ENCODE measurements at regions not wholly inside any gene's neighbourhood (a gene's known extent, or its start where the extent isn't known, plus 50 kb on each side); places are given as distances from the start of the nearest gene placed in this dataset.
"Not testable (repeated sequence)": the region's sequence is repeated elsewhere in the genome, so short reads cannot be mapped to it uniquely, and the experiment has no call there.

DNA sequence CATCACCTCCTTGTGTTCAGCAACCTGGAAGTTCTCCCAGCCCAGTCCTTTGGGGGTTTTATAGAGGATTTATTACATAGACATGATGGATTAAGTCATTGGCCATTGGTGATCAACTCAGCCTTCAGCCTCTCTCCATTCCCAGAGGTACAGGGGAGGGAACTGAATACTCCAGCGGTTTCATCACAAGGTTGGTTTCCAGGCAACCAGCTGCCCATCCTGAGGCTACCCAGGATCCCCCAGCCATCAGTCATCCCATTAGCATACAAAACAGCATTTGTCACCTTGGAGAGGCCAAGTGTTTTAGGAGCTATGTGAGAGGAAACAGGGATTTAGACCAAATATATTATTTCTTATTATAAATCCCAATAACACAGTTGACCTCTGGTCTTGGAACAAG, 584.8 kb upstream of the NRP1 start:
- no peak overlapping the region for H3K4me3 ChIP-seq (ENCODE audit: low read length)
- no peak for DNase-seq (ENCODE audit: low read depth)
- TF ChIP-seq, protein P1, sequence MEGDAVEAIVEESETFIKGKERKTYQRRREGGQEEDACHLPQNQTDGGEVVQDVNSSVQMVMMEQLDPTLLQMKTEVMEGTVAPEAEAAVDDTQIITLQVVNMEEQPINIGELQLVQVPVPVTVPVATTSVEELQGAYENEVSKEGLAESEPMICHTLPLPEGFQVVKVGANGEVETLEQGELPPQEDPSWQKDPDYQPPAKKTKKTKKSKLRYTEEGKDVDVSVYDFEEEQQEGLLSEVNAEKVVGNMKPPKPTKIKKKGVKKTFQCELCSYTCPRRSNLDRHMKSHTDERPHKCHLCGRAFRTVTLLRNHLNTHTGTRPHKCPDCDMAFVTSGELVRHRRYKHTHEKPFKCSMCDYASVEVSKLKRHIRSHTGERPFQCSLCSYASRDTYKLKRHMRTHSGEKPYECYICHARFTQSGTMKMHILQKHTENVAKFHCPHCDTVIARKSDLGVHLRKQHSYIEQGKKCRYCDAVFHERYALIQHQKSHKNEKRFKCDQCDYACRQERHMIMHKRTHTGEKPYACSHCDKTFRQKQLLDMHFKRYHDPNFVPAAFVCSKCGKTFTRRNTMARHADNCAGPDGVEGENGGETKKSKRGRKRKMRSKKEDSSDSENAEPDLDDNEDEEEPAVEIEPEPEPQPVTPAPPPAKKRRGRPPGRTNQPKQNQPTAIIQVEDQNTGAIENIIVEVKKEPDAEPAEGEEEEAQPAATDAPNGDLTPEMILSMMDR (conservative IDR thresholded peaks at IDR 0.05; ENCODE audit: low read length): no peak

DNA sequence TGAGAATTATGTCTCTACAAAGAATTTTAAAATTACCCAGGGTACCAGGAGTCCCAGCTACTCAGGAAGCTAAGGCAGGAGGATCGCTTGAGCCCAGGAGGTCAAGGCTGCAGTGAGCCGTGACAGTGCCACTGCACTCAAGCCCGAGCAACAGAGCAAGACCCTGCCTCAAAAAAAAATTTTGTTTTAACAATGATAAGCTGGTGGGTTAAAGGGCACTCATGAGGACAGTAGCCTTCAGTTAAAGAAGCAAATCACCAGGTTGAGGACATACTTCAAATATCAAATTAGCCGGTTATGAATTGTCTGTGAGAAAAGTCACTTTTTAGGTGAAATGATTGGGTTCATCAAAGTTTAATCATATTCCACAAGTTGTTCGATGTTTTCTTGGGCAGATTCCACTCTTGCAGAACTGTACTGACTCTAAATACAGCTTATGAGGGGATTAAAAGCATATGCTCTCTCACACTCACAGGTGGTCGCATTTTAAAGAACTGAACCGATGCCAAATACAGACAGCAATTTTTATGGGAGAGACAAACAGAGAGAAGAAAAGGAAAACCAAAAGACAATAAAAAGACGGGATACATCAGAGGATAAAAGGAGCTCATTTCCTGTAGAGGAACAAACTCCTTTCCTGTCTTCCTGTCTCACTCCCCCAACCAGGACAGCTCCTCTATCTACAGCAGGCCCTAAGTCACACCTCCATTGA, 582.8 kb upstream of the NRP1 start:
- no peak for DNase-seq (ENCODE audit: low read depth)
- no peak overlapping the region for H3K4me3 ChIP-seq (ENCODE audit: low read length)
- TF ChIP-seq, protein P1 (conservative IDR thresholded peaks at IDR 0.05; ENCODE audit: low read length): no peak

DNA sequence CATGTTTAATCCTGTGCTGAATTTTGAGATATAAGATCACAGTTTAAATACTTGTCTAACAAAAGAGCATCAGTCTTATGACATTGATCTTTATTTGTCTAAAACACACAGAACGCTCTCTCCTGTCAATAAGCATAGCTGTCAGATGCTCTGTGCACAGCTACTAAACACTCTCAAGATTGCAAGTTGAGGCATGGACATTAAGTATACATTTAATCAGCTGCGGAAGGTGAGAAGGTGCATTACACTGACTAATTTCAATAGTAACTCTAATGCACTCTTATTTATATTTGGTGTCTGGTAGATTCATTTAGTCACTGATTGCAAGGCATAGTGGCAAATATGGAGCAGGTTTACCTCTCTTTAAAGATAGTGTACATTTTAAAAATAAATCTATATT, 580.3 kb upstream of the NRP1 start:
- TF ChIP-seq, protein P1 (conservative IDR thresholded peaks at IDR 0.05; ENCODE audit: low read length): no peak
- H3K4me3 ChIP-seq (ENCODE audit: low read length): no peak overlapping the region
- DNase-seq (ENCODE audit: low read depth): no peak

DNA sequence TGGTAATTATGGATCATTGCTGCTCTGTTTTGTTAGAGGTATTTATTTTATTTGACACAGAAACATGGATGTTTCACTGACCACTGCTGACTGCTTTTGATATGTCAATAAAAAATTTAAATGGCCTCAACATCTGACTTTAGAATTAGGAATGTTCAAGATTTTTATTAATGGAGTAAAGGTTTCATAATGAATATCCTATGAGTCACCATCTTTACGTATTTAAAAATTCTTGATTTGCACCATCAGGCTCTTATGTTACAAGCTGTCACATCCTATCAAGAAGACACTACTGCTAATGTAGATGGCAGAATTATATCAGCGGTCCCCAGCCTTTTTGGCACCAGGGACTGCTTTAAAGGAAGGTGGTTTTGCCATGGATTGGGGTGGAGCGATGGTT, 578.7 kb upstream of the NRP1 start:
- DNase-seq (ENCODE audit: low read depth): no peak
- H3K4me3 ChIP-seq (ENCODE audit: low read length): no peak overlapping the region
- TF ChIP-seq, protein P1 (conservative IDR thresholded peaks at IDR 0.05; ENCODE audit: low read length): no peak

DNA sequence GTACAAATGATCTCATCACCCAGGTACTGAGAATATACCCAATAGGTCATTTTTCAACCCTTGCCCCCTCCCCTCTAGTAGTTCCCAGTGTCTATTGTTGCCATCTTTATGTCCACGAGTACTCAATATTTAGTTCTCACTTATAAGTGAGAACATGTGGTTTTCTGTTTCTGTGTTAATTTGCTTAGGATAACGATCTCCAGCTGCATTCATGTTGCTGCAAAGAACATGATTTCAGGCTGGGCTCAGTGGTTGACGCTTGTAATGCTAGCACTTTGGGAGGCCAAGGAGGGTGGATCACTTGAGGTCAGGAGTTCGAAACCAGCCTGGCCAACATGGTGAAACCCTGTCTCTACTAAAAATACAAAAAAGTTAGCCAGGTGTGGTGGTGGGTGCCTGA, 575.0 kb upstream of the NRP1 start:
- DNase-seq (ENCODE audit: low read depth): peak; percentile 12
- H3K4me3 ChIP-seq (ENCODE audit: low read length): not testable (repeated sequence)

DNA sequence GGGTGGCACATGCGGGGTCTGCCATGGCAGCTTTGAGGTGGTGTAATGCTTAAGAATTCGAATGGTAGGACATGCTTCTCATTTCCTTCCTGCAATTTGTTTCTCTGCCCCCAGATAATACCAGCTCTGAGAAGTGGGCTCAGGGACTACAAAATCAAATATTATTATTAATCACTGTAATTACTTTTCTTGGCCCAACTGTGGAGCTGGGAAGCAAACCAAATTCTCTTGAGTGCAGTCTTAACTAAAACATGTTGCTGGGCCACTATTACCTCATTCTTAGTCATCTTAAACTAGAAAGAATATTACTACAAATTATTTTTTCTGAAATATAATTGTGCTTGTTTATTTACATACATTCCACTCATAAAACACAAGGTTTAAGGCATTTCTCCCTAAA, 566.7 kb upstream of the NRP1 start:
- TF ChIP-seq, protein P1 (conservative IDR thresholded peaks at IDR 0.05; ENCODE audit: low read length): no peak
- DNase-seq (ENCODE audit: low read depth): peak; percentile 69
- no peak overlapping the region for H3K4me3 ChIP-seq (ENCODE audit: low read length)

DNA sequence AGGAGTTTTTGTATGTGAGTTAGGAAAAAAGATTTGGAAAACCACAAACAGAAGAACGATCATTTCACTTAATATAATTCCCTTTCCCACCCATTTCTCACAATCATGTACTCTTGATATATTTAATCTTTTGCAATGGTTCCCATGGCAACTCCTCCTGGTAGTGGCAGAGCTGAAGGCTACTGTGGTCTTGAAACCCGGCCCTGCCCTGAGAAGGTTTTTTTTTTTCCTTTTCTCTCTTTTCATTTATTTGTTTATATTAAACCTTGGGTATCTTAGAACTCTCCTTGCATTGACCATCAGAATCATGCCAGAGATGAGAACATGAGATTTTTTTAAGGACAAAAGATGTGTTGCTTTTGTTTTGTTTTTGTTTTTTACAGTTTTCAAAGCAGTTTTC, 566.1 kb upstream of the NRP1 start:
- TF ChIP-seq, protein P1 (conservative IDR thresholded peaks at IDR 0.05; ENCODE audit: low read length): no peak
- peak; percentile 47 for DNase-seq (ENCODE audit: low read depth)
- H3K4me3 ChIP-seq (ENCODE audit: low read length): no peak overlapping the region
